Parathyroid adenoma (tissue), 2 donors: ENCODE measurements at regions not wholly inside any gene's neighbourhood (a gene's known extent, or its start where the extent isn't known, plus 50 kb on each side); places are given as distances from the start of the nearest gene placed in this dataset.

Experiments
- H2AFZ ChIP-seq: fragments of 300-600 bp; sonication (generic); one replicate; pipeline ENCODE4 v1.7.0; 2017; ENCODE audit warnings: antibody characterized with exemption, mild to moderate bottlenecking
- H3K27ac ChIP-seq: fragments of 300-600 bp; sonication (generic); one replicate; pipeline ENCODE4 v1.7.0; 2017
- H3K27me3 ChIP-seq: fragments of 300-600 bp; sonication (generic); one replicate; pipeline ENCODE4 v1.7.0; 2017; ENCODE audit warnings: low read length; ENCODE audit not compliant: control insufficient read depth, insufficient read depth
- H3K36me3 ChIP-seq: fragments of 300-600 bp; sonication (generic); one replicate; pipeline ENCODE4 v1.7.0; 2017; ENCODE audit warnings: low read length; ENCODE audit not compliant: control insufficient read depth, insufficient read depth
- H3K4me1 ChIP-seq: fragments of 300-600 bp; sonication (generic); one replicate; pipeline ENCODE4 v1.7.0; 2017; ENCODE audit warnings: control low read depth
- H3K4me2 ChIP-seq: fragments of 300-600 bp; sonication (generic); one replicate; pipeline ENCODE4 v1.7.0; 2017; ENCODE audit warnings: low read length
- H3K4me3 ChIP-seq: fragments of 300-600 bp; sonication (generic); one replicate; pipeline ENCODE4 v1.7.0; 2017; ENCODE audit warnings: low read depth, low read length
- H3K79me2 ChIP-seq: fragments of 300-600 bp; sonication (generic); one replicate; pipeline ENCODE4 v1.7.0; 2017; ENCODE audit warnings: control low read depth
- H3K9ac ChIP-seq: fragments of 300-600 bp; sonication (generic); one replicate; pipeline ENCODE4 v1.7.0; 2017; ENCODE audit warnings: mild to moderate bottlenecking
- H3K9me3 ChIP-seq: fragments of 300-600 bp; sonication (generic); one replicate; pipeline ENCODE4 v1.7.0; 2017; ENCODE audit warnings: low read length; ENCODE audit not compliant: control insufficient read depth
- CTCF ChIP-seq: fragments of 300-600 bp; sonication (generic); IDR thresholded peaks from one replicate; pipeline ENCODE4 v1.7.0; 2017; ENCODE audit warnings: antibody characterized with exemption, mild to moderate bottlenecking
- donor health status: primary hyperparathyroidism.

DNA sequence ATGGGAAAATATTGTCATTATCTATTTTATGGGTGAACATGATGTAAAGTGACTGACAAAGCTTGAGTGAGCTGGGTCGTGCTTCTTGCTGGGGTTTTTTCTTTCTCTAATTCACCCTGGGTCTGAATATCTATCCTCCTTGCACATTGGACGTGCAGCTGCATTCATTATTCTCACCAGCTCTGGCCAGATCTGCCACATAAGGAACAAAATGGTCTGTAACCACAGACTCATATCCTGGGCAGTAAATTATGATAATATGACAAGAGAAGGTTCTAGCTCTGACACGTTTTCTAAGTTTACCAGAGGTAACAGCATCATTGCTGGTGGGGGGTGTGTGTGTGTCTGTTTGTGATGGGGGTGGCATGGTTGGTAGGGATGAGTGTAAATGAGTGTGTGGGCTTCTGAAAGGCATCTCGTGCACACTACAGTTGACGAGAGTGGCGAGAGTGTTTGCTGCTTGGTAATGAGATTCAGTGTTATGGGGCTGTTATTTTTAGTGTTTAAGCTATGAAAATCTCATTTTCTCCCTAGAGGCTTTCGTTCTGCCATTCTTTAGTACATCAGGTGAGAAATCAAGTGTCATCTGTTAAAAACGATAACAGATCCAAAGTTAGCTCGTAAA lies 418.4 kb downstream of the PDCD6IP start:
- no peak for TF ChIP-seq CTCF
- no peaks in the 10 kb centered on the region for H3K27me3 ChIP-seq
- no peak overlapping the region for H3K4me3 ChIP-seq
- H3K27ac ChIP-seq = no peak overlapping the region
- H3K4me1 ChIP-seq = no peaks in the 10 kb centered on the region
- H3K9me3 ChIP-seq = no peaks in the 10 kb centered on the region
- H3K9ac ChIP-seq = no peak overlapping the region
- no peak overlapping the region for H3K4me2 ChIP-seq
- no peak overlapping the region for H2AFZ ChIP-seq
- no peaks in the 10 kb centered on the region for H3K36me3 ChIP-seq
- H3K79me2 ChIP-seq = no peaks in the 10 kb centered on the region

DNA sequence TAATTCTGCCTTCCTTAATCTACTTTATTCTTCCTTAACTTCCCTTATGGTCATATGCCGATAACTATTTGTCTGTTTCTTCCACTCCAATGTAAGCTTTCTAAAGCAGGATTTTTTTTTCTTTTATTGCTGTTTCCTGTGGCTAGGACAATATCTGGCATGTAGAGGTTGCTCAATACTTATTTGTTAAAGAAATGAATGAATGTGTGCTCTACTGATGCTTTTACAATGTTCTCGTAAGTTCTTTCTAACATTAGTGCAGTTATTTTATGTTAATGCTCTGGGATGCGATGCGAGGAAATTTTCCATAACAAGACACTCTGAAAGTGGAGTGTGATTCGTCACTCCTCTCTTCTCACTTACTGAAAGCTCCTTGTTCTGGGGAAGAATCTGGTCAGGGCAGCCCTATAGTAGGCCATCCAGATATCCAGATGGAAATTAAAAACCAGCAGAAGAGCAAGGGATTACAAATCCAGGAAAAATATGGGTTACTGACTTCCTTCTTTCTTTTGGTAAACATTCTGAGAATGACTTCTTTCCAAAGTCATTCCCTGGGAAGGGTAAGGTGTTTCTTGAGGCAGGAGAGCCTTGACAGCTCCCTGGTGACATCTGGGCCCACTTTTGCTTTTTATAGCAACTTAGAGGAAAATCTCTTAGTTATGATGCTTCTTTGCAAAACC lies 420.4 kb downstream of the PDCD6IP start:
- Histone ChIP-seq H3K36me3 (no peaks in the 10 kb centered on the region), H3K27ac (no peak overlapping the region), H3K79me2 (no peaks in the 10 kb centered on the region), H3K4me1 (no peaks in the 10 kb centered on the region), H3K27me3 (no peaks in the 10 kb centered on the region), H3K4me3 (no peak overlapping the region), H3K9me3 (no peaks in the 10 kb centered on the region), H3K9ac (no peak overlapping the region), H3K4me2 (no peak overlapping the region), H2AFZ (no peak overlapping the region)
- TF ChIP-seq CTCF = no peak

GRCh38 chr3:34219556-34219955 lies 421.1 kb downstream of the PDCD6IP start:
- no peaks in the 10 kb centered on the region for H3K36me3 ChIP-seq
- no peaks in the 10 kb centered on the region for H3K4me1 ChIP-seq
- H3K4me3 ChIP-seq = no peak overlapping the region
- H3K9me3 ChIP-seq = no peaks in the 10 kb centered on the region
- no peaks in the 10 kb centered on the region for H3K79me2 ChIP-seq
- H3K27me3 ChIP-seq = no peaks in the 10 kb centered on the region
- no peak overlapping the region for H3K4me2 ChIP-seq
- no peak overlapping the region for H3K9ac ChIP-seq
- TF ChIP-seq CTCF = no peak
- H2AFZ ChIP-seq = no peak overlapping the region
- H3K27ac ChIP-seq = no peak overlapping the region

GRCh38 chr3:34225821-34226366 lies 427.5 kb downstream of the PDCD6IP start:
- H3K27ac ChIP-seq = no peak overlapping the region
- H3K79me2 ChIP-seq = no peaks in the 10 kb centered on the region
- H3K9me3 ChIP-seq = no peaks in the 10 kb centered on the region
- TF ChIP-seq CTCF = no peak
- no peak overlapping the region for H2AFZ ChIP-seq
- no peak overlapping the region for H3K4me2 ChIP-seq
- no peak overlapping the region for H3K9ac ChIP-seq
- no peaks in the 10 kb centered on the region for H3K36me3 ChIP-seq
- no peaks in the 10 kb centered on the region for H3K27me3 ChIP-seq
- no peaks in the 10 kb centered on the region for H3K4me1 ChIP-seq
- H3K4me3 ChIP-seq = no peak overlapping the region
